Liver (tissue), 3 donors: ENCODE measurements at regions not wholly inside any gene's neighbourhood (a gene's known extent, or its start where the extent isn't known, plus 50 kb on each side); places are given as distances from the start of the nearest gene placed in this dataset.

Experiments used
- EGR1 ChIP-seq, 2 donors: IDR thresholded peaks; 2 replicates each; pipeline ENCODE4 v1.6.1; 2016 to 2018; ENCODE audit warnings: antibody characterized with exemption in 2 of 2, low read depth in 2 of 2
- HNF4A ChIP-seq, 2 donors: conservative IDR thresholded peaks; 2 replicates each; pipeline ENCODE4 v1.6.1; 2016; ENCODE audit warnings: antibody characterized with exemption in 2 of 2, mild to moderate bottlenecking in 2 of 2
- HNF4G ChIP-seq: IDR thresholded peaks from 2 replicates; pipeline ENCODE4 v1.6.1; 2016; ENCODE audit warnings: antibody characterized with exemption
- JUND ChIP-seq, 2 donors: IDR thresholded peaks; 2 replicates each; pipeline ENCODE4 v1.6.1; 2016; ENCODE audit warnings: antibody characterized with exemption in 2 of 2
- RAD21 ChIP-seq, 2 donors: IDR thresholded peaks; 2 replicates each; pipeline ENCODE4 v1.6.1; 2016; ENCODE audit warnings: antibody characterized with exemption in 2 of 2, mild to moderate bottlenecking in 2 of 2
- RXRA ChIP-seq, 2 donors: IDR thresholded peaks; 2 replicates each; pipeline ENCODE4 v1.6.1; 2017 to 2018; ENCODE audit warnings: antibody characterized with exemption in 2 of 2, mild to moderate bottlenecking in 1 of 2
- SP1 ChIP-seq: IDR thresholded peaks from 2 replicates; pipeline ENCODE4 v1.6.1; 2018; ENCODE audit warnings: antibody characterized with exemption, mild to moderate bottlenecking
- TAF1 ChIP-seq: conservative IDR thresholded peaks from 2 replicates; pipeline ENCODE4 v1.6.1; 2016; ENCODE audit warnings: antibody characterized with exemption, mild to moderate bottlenecking
- YY1 ChIP-seq: IDR thresholded peaks from 2 replicates; pipeline ENCODE4 v1.6.1; 2016; ENCODE audit warnings: antibody characterized with exemption, mild to moderate bottlenecking
- TF ChIP-seq, protein P1 (sequence below): fragments of 150-350 bp; IDR thresholded peaks from 2 replicates; pipeline ENCODE4 v1.5.1; 2017; ENCODE audit warnings: improper control_type of control experiment, low read depth, low read length; ENCODE audit not compliant: missing input control
- TF ChIP-seq, protein P2 (sequence below): IDR thresholded peaks from 2 replicates; pipeline ENCODE4 v1.6.1; 2016; ENCODE audit warnings: antibody characterized with exemption
- TF ChIP-seq, protein P3 (sequence below): IDR thresholded peaks from 2 replicates; pipeline ENCODE4 v1.6.1; 2016; ENCODE audit warnings: antibody characterized with exemption, mild to moderate bottlenecking
- TF ChIP-seq, protein P4 (sequence below): IDR thresholded peaks from 2 replicates; pipeline ENCODE4 v1.6.1; 2016; ENCODE audit warnings: antibody characterized with exemption
- TF ChIP-seq, protein P5 (sequence below): IDR thresholded peaks from 2 replicates; pipeline ENCODE4 v1.6.1; 2016; ENCODE audit warnings: antibody characterized with exemption
- donor health status: healthy.
- donor health status: healthy.

DNA sequence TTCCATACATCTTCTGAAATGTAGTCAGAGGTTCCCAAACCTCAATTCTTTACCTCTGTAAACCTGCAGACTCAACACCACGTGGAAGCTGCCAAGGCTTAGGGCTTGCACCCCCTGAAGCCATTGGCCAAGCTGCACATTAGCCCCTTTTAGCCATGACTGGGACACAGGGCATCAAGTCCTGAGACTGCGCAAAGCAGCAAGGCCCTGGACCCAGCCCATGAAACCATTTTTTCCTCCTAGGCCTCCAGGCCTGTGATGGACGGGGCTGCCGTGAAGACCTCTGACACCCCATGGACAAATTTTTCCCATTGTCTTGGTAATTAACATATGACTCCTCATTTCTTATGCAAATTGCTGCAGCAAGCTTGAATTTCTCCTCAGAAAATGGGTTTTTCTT lies 727.8 kb downstream of the C6orf118 start:
- TF ChIP-seq EGR1 (IDR thresholded peaks at IDR 0.05; ENCODE audit: low read depth in 2 of 2): no peak
- TF ChIP-seq YY1: no peak
- no peak for TF ChIP-seq RXRA (IDR thresholded peaks at IDR 0.05)
- TF ChIP-seq, protein P1, sequence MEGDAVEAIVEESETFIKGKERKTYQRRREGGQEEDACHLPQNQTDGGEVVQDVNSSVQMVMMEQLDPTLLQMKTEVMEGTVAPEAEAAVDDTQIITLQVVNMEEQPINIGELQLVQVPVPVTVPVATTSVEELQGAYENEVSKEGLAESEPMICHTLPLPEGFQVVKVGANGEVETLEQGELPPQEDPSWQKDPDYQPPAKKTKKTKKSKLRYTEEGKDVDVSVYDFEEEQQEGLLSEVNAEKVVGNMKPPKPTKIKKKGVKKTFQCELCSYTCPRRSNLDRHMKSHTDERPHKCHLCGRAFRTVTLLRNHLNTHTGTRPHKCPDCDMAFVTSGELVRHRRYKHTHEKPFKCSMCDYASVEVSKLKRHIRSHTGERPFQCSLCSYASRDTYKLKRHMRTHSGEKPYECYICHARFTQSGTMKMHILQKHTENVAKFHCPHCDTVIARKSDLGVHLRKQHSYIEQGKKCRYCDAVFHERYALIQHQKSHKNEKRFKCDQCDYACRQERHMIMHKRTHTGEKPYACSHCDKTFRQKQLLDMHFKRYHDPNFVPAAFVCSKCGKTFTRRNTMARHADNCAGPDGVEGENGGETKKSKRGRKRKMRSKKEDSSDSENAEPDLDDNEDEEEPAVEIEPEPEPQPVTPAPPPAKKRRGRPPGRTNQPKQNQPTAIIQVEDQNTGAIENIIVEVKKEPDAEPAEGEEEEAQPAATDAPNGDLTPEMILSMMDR: no peak
- no peak for TF ChIP-seq RAD21 (IDR thresholded peaks at IDR 0.05)
- no peak for TF ChIP-seq TAF1
- TF ChIP-seq SP1: no peak
- TF ChIP-seq, protein P2, sequence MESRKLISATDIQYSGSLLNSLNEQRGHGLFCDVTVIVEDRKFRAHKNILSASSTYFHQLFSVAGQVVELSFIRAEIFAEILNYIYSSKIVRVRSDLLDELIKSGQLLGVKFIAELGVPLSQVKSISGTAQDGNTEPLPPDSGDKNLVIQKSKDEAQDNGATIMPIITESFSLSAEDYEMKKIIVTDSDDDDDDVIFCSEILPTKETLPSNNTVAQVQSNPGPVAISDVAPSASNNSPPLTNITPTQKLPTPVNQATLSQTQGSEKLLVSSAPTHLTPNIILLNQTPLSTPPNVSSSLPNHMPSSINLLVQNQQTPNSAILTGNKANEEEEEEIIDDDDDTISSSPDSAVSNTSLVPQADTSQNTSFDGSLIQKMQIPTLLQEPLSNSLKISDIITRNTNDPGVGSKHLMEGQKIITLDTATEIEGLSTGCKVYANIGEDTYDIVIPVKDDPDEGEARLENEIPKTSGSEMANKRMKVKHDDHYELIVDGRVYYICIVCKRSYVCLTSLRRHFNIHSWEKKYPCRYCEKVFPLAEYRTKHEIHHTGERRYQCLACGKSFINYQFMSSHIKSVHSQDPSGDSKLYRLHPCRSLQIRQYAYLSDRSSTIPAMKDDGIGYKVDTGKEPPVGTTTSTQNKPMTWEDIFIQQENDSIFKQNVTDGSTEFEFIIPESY: no peak
- no peak for TF ChIP-seq JUND (IDR thresholded peaks at IDR 0.05)
- TF ChIP-seq, protein P3, sequence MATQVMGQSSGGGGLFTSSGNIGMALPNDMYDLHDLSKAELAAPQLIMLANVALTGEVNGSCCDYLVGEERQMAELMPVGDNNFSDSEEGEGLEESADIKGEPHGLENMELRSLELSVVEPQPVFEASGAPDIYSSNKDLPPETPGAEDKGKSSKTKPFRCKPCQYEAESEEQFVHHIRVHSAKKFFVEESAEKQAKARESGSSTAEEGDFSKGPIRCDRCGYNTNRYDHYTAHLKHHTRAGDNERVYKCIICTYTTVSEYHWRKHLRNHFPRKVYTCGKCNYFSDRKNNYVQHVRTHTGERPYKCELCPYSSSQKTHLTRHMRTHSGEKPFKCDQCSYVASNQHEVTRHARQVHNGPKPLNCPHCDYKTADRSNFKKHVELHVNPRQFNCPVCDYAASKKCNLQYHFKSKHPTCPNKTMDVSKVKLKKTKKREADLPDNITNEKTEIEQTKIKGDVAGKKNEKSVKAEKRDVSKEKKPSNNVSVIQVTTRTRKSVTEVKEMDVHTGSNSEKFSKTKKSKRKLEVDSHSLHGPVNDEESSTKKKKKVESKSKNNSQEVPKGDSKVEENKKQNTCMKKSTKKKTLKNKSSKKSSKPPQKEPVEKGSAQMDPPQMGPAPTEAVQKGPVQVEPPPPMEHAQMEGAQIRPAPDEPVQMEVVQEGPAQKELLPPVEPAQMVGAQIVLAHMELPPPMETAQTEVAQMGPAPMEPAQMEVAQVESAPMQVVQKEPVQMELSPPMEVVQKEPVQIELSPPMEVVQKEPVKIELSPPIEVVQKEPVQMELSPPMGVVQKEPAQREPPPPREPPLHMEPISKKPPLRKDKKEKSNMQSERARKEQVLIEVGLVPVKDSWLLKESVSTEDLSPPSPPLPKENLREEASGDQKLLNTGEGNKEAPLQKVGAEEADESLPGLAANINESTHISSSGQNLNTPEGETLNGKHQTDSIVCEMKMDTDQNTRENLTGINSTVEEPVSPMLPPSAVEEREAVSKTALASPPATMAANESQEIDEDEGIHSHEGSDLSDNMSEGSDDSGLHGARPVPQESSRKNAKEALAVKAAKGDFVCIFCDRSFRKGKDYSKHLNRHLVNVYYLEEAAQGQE: no peak
- no peak for TF ChIP-seq HNF4G
- TF ChIP-seq HNF4A (conservative IDR thresholded peaks at IDR 0.05): no peak
- TF ChIP-seq, protein P4, sequence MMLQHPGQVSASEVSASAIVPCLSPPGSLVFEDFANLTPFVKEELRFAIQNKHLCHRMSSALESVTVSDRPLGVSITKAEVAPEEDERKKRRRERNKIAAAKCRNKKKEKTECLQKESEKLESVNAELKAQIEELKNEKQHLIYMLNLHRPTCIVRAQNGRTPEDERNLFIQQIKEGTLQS: no peak
- TF ChIP-seq, protein P5, sequence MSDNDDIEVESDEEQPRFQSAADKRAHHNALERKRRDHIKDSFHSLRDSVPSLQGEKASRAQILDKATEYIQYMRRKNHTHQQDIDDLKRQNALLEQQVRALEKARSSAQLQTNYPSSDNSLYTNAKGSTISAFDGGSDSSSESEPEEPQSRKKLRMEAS: no peak
